ENCODE measurements at regions not wholly inside any gene's neighbourhood (a gene's known extent, or its start where the extent isn't known, plus 50 kb on each side); places are given as distances from the start of the nearest gene placed in this dataset.

- TF ChIP-seq REST (IDR thresholded peaks at IDR 0.05; ENCODE audit: insufficient read depth in 1 of 2, low read depth in 2 of 2, low read length in 2 of 2), result no peak
- TF ChIP-seq POLR2AphosphoS5 (IDR thresholded peaks at IDR 0.05; ENCODE audit: low read depth, low read length), result no peak
These were observed 59.4 kb upstream of the PLAC1 start for GRCh38 chrX:134717698-134718097.

All from PFSK-1 (cell line).